ENCODE measurements at regions not wholly inside any gene's neighbourhood (a gene's known extent, or its start where the extent isn't known, plus 50 kb on each side); places are given as distances from the start of the nearest gene placed in this dataset.
"Not testable (repeated sequence)": the region's sequence is repeated elsewhere in the genome, so short reads cannot be mapped to it uniquely, and the experiment has no call there.

DNA sequence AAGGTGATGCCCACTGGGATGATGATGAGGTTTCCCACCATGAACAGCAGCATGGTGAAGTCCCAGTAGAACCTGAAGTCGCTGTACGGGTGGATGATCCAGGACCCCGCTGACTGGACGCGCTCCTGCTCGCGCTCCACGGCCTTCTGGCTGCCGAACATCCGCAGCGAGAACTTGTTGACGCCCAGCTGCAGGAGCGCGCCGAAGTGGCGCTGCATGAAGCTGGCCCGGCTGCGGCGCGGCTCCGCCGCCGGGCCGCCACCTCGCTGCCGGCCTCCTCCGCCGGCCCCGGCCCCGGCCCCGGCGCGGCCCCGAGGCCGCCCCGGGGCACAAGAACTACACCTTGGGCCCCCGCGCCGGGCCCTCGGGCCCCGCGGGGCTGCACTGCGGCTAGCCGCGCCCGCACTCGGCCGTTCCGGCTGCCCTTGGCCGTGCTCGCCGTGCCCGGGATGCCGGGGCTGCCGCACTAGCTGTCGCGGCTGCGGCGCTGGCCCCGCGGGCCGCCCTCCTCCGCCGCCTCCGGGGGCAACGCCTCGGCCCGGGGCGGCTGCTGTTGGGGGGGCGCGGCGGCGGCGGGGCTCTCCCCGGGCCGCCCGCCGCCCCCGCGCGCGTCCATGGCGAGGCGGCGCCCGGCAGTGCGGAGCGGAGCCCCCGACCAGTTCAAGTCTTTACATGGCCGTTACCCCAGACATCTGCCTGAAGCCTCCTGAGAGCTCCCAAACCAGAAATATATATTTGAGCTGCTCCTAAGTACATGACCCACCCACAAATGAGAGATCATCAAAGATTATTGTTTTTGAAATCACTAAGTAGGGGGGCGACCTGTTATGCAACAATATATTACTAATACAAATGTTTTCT, 87.8 kb downstream of the GOLGA8K start:
- WGBS (ENCODE audit: low lambda C conversion rate), result no CpG with 5 or more reads among the region's 91 CpGs
- POLR2A ChIA-PET, result not testable (repeated sequence)

DNA sequence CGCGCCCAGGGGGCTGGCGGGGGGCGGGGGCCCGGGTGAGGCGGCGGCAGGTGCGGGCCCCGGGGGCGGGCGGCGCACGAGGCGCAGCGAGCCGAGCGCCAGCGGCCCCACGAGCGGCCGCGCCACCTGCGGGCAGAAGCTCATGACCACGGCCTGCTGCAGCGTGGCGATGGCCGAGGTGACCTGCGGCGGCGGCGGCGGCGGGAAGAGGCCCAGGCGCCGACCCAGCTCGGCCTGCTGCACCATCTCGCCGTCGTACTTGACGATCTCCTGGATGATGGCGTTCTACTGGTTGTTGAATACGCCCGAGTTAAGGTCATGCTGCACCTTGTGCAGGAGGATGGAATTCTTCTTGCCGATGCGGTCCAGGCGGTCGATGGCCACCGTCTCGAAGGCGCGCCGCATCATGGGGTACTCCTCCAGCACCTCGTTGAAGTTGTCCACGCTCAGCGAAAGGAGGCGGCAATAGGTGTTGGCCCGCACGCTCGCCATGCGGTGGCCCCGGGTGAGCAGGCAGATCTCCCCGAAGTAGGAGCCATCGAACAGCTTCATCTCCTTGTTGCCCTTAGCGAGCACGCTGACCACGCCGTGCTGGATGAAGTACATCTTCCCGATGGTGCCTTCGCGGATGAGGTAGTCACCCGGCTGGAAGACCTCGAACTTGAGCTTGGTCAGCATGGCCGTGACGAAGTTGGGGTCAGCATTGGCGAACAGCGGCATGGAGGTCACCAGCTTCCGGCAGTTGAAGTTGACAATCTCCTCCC, 89.5 kb downstream of the GOLGA8K start:
- CTCF ChIA-PET; DNase-seq; H3K36me3 ChIP-seq (replicated peaks in 1 of 2; ENCODE audit: control insufficient read depth in 1 of 2, insufficient read depth in 2 of 2, low read length in 1 of 2); POLR2A ChIA-PET; H3K4me3 ChIP-seq (ENCODE audit: low read depth in 2 of 2, low read length in 1 of 2); H3K9me3 ChIP-seq; H3K27me3 ChIP-seq (ENCODE audit: insufficient read depth); H3K9ac ChIP-seq; H3K9me2 ChIP-seq; H3K79me2 ChIP-seq (ENCODE audit: insufficient read depth); H3K4me2 ChIP-seq; H2AFZ ChIP-seq (ENCODE audit: low read depth); H3K4me1 ChIP-seq (ENCODE audit: control insufficient read depth in 1 of 2, insufficient read depth in 2 of 2, low read depth in 1 of 2, low read length in 1 of 2); H3K27ac ChIP-seq (ENCODE audit: low read depth in 2 of 2, low read length in 1 of 2); H3F3A ChIP-seq (replicated peaks; ENCODE audit: insufficient read depth); H4K20me1 ChIP-seq (ENCODE audit: insufficient read depth): not testable (repeated sequence)
- 96% methylated on average over 10 of the region's 77 CpGs for WGBS (ENCODE audit: low lambda C conversion rate)

More for the DNA sequence above, 87.8 kb downstream of the GOLGA8K start:
- H3K27ac ChIP-seq (ENCODE audit: low read depth in 2 of 2, low read length in 1 of 2); H4K20me1 ChIP-seq (ENCODE audit: insufficient read depth); H3K4me2 ChIP-seq; H3K79me2 ChIP-seq (ENCODE audit: insufficient read depth); H2AFZ ChIP-seq (ENCODE audit: low read depth); H3K9me3 ChIP-seq; H3K27me3 ChIP-seq (ENCODE audit: insufficient read depth); H3K36me3 ChIP-seq (replicated peaks in 1 of 2; ENCODE audit: control insufficient read depth in 1 of 2, insufficient read depth in 2 of 2, low read length in 1 of 2); H3K9me2 ChIP-seq; DNase-seq; H3K4me1 ChIP-seq (ENCODE audit: control insufficient read depth in 1 of 2, insufficient read depth in 2 of 2, low read depth in 1 of 2, low read length in 1 of 2); H3K9ac ChIP-seq; H3F3A ChIP-seq (replicated peaks; ENCODE audit: insufficient read depth); H3K4me3 ChIP-seq (ENCODE audit: low read depth in 2 of 2, low read length in 1 of 2); CTCF ChIA-PET: not testable (repeated sequence)

DNA sequence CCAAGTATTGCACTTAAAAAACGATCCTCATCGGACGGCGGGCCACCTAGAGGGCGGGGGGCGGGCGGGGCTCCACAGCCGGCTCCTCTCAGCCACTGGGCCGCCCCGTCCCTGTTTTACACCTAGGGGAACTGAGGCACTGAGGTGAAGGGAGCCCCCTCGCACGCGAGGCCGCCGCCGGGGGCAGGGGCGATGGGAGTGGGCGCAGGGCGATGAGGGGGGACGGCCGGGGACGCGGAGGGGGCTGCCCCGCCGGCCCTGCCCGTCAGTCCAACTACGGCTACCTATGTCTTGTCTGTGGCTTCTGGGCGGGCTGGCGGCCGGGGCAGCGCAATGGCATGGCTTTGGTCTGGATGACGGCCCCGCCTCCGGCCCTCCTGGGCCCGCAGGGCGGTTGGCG, 90.4 kb downstream of the GOLGA8K start:
- H3K36me3 ChIP-seq (replicated peaks in 1 of 2; ENCODE audit: control insufficient read depth in 1 of 2, insufficient read depth in 2 of 2, low read length in 1 of 2); H3K9me3 ChIP-seq; H3K79me2 ChIP-seq (ENCODE audit: insufficient read depth); H3F3A ChIP-seq (replicated peaks; ENCODE audit: insufficient read depth); H3K27me3 ChIP-seq (ENCODE audit: insufficient read depth); H3K4me2 ChIP-seq; H3K9me2 ChIP-seq; H3K4me1 ChIP-seq (ENCODE audit: control insufficient read depth in 1 of 2, insufficient read depth in 2 of 2, low read depth in 1 of 2, low read length in 1 of 2); H3K4me3 ChIP-seq (ENCODE audit: low read depth in 2 of 2, low read length in 1 of 2); DNase-seq; H3K9ac ChIP-seq; H2AFZ ChIP-seq (ENCODE audit: low read depth); H4K20me1 ChIP-seq (ENCODE audit: insufficient read depth); H3K27ac ChIP-seq (ENCODE audit: low read depth in 2 of 2, low read length in 1 of 2); POLR2A ChIA-PET; CTCF ChIA-PET: not testable (repeated sequence)
- WGBS (ENCODE audit: low lambda C conversion rate), result 90% methylated on average over 2 of the region's 37 CpGs

DNA sequence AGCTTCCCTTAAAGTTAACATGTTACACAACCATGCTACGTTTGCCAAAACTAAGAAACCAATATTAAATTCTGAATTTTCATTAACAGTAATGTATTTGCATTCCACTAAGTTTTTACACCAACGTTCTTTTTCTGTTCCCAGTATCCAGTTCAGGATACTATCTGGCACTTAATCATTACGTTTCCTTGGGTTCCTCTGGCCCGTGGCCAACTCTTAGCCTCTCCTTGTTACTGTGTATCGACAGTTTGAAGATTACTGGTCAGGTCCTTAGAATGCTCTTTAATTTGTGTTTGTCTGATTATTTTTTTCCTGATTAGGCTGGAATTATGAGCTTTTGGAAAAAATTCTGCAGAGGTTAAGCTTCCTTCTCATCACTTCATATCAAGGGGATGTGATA, 95.5 kb downstream of the GOLGA8K start:
- H3K4me2 ChIP-seq; H3K27ac ChIP-seq (ENCODE audit: low read depth in 2 of 2, low read length in 1 of 2); H3K4me3 ChIP-seq (ENCODE audit: low read depth in 2 of 2, low read length in 1 of 2); DNase-seq; H3K79me2 ChIP-seq (ENCODE audit: insufficient read depth); H3K4me1 ChIP-seq (ENCODE audit: control insufficient read depth in 1 of 2, insufficient read depth in 2 of 2, low read depth in 1 of 2, low read length in 1 of 2); POLR2A ChIA-PET; H3K9ac ChIP-seq; H3K27me3 ChIP-seq (ENCODE audit: insufficient read depth); H3K9me3 ChIP-seq; H4K20me1 ChIP-seq (ENCODE audit: insufficient read depth); H3K36me3 ChIP-seq (replicated peaks in 1 of 2; ENCODE audit: control insufficient read depth in 1 of 2, insufficient read depth in 2 of 2, low read length in 1 of 2); H2AFZ ChIP-seq (ENCODE audit: low read depth); H3K9me2 ChIP-seq; H3F3A ChIP-seq (replicated peaks; ENCODE audit: insufficient read depth); CTCF ChIA-PET: not testable (repeated sequence)
- WGBS (ENCODE audit: low lambda C conversion rate), result 47% methylated on average over 5 of the region's 5 CpGs

DNA sequence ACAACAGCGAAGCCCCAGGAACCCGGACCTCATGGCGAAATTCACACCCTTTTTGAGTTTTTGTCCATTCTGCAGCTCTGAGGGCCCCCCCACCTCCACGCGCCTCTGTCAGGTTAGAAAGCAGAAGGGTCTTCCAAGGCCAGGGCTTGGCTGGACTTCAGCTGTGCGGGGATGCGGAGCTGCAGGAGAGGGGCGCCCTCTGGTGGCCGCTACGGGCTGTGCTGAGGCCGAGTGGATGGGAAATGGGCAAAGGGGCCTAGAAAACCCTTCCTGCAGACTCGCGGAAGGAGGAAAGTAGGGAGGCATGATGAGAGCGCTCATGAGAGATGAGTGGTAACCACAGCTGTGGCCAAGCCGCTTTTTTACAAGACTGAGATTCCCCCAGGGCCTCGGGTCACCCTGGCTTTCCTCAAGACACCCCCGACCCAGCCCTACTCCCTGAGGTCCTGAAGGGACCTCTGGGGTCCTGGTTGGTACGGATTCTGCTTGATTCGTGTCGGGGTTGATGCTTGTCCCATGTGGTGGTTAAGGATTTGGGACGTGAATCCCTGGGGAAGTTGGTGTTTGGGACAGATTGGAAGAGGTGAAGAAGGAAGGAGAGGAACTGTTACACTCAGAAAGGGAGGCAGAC, 126.8 kb downstream of the GOLGA8K start:
- CTCF ChIA-PET; H3K9ac ChIP-seq; H3F3A ChIP-seq (replicated peaks; ENCODE audit: insufficient read depth); H3K9me3 ChIP-seq; H3K27me3 ChIP-seq (ENCODE audit: insufficient read depth); H3K4me2 ChIP-seq; H3K4me1 ChIP-seq (ENCODE audit: control insufficient read depth in 1 of 2, insufficient read depth in 2 of 2, low read depth in 1 of 2, low read length in 1 of 2); POLR2A ChIA-PET; H3K79me2 ChIP-seq (ENCODE audit: insufficient read depth); H3K9me2 ChIP-seq; H2AFZ ChIP-seq (ENCODE audit: low read depth); H4K20me1 ChIP-seq (ENCODE audit: insufficient read depth); DNase-seq; H3K36me3 ChIP-seq (replicated peaks in 1 of 2; ENCODE audit: control insufficient read depth in 1 of 2, insufficient read depth in 2 of 2, low read length in 1 of 2); H3K27ac ChIP-seq (ENCODE audit: low read depth in 2 of 2, low read length in 1 of 2); H3K4me3 ChIP-seq (ENCODE audit: low read depth in 2 of 2, low read length in 1 of 2): not testable (repeated sequence)
- WGBS (ENCODE audit: low lambda C conversion rate), result no CpG with 5 or more reads among the region's 21 CpGs

DNA sequence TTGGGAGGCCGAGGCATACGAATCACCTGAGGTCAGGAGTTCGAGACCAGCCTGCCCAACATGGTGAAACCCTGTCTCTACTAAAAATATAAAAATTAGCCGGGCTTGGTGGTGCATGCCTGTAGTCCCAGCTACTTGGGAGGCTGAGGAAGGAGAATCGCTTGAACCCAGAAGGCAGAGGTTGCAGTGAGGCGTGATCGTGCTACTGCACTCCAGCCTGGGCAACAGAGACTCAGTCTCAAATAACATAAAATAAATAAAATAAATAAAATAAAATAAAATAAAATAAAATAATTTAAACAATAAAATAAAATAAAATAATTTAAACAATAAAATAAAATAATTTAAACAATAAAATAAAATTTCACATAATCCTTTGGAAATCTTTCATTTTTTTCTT, 149.1 kb downstream of the GOLGA8K start:
- WGBS (ENCODE audit: low lambda C conversion rate), result 100% methylated on average over 2 of the region's 7 CpGs
- H3K27ac ChIP-seq (ENCODE audit: low read depth in 2 of 2, low read length in 1 of 2); H3K9me2 ChIP-seq; CTCF ChIA-PET; H3K9me3 ChIP-seq; H3K4me3 ChIP-seq (ENCODE audit: low read depth in 2 of 2, low read length in 1 of 2); H3F3A ChIP-seq (replicated peaks; ENCODE audit: insufficient read depth); H3K36me3 ChIP-seq (replicated peaks in 1 of 2; ENCODE audit: control insufficient read depth in 1 of 2, insufficient read depth in 2 of 2, low read length in 1 of 2); H2AFZ ChIP-seq (ENCODE audit: low read depth); H3K4me2 ChIP-seq; POLR2A ChIA-PET; DNase-seq; H3K9ac ChIP-seq; H3K27me3 ChIP-seq (ENCODE audit: insufficient read depth); H3K4me1 ChIP-seq (ENCODE audit: control insufficient read depth in 1 of 2, insufficient read depth in 2 of 2, low read depth in 1 of 2, low read length in 1 of 2); H4K20me1 ChIP-seq (ENCODE audit: insufficient read depth); H3K79me2 ChIP-seq (ENCODE audit: insufficient read depth): not testable (repeated sequence)

Measured in SK-N-SH (cell line).